ENCODE measurements at regions not wholly inside any gene's neighbourhood (a gene's known extent, or its start where the extent isn't known, plus 50 kb on each side); places are given as distances from the start of the nearest gene placed in this dataset.
A peak's percentile ranks its signal among the peaks of the same experiment; 100 is the strongest.

DNA sequence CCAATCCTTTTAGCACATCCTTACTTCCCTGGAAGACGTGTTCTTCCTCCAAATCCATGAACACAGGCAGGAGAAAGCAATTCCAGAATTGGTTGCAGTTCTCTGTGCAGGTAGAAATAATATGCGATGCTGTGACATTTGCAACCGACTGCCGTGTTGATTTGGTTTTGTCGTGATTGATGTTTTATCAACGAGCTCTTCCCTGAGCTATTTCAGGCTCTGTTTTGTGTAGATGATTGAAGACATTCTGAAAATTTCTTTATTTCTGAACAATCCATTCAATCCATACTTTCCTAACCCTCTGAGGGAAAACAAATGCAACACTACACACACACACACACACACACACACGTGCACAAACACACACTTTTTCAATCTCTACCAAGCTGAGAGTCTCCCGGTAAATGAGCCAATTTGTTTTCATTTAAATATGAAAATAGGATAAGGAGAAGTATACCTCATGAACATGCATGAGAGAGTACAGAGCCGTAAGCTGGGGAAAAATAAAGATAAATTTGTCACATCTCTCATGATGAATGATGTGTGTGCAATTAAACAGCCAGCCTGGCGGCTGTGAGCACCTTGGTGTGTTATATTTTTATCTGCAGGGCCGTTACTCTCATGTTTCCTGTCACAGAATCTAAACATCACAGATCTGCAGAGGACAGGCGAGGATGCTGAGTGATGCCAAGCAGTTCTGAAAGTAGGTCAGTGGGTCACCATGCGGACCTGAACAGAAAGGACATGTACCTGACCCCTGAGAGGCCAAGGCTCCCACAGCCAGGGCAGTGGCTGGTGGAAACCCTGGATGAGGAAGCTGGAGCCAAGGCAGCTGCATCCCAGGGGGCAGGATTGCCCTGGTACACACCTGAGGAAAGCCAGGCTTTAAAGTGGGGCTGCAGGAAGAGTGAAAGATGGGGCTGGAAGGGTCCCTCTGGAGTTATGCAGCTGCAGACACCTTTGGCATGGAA lies 64.8 kb downstream of the PDCL3 start:
- no peak for DNase-seq (ENCODE audit: low read depth)
- H3K4me3 ChIP-seq (ENCODE audit: low read depth, low read length), result no peak overlapping the region

DNA sequence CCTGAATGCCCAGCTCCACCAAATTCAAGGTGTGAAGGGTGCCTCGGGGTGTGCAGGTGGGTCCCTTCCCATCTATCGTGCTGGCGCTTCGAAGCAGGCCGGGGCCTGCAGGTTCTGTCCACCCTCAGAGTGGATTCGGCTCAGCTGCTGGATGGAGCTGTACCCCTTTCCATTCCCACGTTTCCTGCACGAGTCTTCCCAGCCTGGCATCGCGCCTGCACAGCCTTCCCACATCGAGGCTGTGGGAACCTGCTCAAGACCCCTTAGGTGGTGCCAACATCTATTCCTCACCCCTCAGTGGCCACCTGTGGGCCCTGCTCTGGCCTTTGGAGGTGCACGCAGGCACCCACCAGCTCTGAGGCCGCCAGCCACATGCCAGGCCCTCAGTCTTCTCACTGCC lies 65.7 kb downstream of the PDCL3 start:
- no peak overlapping the region for H3K4me3 ChIP-seq (ENCODE audit: low read depth, low read length)
- DNase-seq (ENCODE audit: low read depth), result no peak

DNA sequence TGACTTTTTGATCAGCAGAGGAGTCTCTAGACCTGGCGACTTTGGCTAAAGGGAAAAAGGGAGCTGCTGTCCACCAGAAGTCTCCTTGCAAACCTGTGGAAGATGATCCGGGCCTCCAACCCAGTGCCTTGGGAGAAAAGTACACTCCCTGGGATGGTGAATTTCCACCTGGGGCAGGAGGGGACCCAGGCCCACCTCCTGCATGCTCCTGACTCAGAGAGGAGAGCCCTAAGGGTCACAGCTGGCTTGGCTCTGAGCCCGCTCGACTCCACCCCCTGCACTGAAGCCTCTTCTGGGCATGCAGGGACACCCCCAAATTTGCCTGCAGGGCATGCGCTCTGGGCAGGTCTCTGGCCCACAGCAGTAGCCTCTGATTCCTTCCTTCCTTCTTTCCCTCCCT lies 66.5 kb downstream of the PDCL3 start:
- no peak for DNase-seq (ENCODE audit: low read depth)
- H3K4me3 ChIP-seq (ENCODE audit: low read depth, low read length), result no peak overlapping the region

DNA sequence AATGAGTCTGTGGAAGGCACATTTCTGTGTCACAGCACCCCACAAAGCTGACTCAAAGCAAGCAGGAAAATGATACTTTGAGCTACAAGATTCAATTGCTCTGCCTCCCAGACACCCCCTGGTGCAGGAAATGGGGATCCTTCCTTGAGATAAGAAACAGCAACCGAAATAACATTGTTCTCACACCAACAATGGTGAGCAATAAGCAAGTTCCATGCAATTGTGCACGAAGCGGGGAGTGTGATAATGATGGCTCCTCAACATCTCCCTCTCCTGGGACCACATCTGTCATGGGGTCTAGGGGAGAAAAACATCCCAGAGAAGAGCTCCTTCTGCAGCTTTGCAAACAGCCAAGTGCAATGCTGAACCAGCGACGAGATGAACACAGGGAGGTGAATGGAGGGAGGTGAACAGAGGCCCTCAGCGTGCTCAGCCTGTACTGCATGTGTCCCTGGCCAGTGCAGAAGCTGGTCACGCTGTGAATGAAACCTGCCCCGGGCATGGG lies 67.7 kb downstream of the PDCL3 start:
- no peak for DNase-seq (ENCODE audit: low read depth)
- no peak overlapping the region for H3K4me3 ChIP-seq (ENCODE audit: low read depth, low read length)

DNA sequence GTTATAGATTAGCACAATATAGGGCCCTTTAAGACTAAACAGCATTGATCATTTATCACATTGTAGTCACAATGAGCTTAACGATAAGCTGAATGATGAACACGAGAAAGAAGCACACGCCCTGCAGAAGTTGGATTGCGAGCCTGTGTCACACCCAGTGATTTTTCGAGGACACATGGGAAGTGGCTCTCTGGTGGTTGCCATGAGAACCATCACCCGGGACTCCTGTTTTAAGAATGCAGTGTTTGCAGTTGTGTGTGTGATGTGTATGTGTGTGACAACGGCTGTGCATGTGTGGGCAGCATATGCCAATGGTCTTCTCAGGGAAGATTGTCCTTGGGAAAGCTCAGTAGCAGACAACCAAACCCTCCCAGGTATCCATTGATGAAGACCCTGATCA lies 69.2 kb downstream of the PDCL3 start:
- H3K4me3 ChIP-seq (ENCODE audit: low read depth, low read length), result no peak overlapping the region
- DNase-seq (ENCODE audit: low read depth), result no peak

DNA sequence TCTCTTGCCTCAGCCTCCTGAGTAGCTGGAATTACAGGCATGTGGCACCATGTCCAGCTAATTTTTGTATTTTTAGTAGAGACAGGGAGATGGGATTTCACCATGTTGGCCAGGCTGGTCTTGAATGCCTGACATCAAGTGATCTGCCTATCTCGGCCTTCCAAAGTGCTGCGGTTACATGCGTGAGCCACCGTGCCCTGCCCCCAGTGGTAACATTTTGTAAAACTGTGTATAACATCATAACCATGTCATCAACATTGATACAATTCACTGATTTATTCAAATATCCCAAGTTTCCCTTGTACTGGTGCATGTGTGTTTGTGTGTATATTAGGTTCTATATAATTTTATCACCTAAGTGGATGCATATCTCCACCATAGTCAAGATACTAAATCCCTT lies 70.0 kb downstream of the PDCL3 start:
- H3K4me3 ChIP-seq (ENCODE audit: low read depth, low read length), result no peak overlapping the region

DNA sequence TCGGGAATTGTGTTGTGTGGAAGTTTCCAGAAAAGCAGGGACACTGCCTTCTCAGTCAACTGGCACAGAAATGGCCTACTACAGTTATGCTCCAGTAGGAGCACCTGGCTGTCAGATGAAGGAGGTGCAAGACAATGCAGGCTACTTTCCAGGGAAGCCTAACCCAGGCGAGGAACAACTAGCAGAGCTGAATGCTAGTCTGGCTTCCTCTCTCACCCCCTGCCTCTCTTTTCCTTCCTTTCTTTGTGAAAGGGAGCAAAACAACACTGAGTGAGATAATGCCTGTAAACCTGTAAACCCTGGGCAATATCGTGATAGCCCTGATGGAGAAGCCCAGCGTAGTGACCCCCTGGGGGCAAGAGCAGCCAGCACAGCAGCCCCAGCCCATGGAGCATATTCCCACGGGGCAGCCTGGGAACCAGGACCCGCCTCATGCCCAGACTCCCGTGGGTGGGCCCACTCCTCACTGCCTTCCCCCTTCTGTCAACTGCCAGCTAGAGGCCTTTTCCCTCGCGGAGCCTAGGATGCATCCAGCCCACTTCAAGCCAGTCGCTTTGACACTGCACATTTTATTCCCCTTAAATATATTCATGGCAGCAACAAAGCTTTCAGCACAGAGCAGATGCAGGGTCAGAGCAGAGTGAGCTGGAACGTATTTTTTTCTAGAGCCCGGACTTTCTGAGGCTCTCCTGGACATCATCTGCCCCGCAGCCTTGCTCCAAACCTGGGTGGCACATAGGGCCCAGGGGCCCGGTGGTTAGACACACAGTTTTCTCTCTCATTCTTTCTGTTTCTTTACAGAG lies 77.0 kb downstream of the PDCL3 start:
- H3K4me3 ChIP-seq (ENCODE audit: low read depth, low read length), result no peak overlapping the region
- no peak for DNase-seq (ENCODE audit: low read depth)

More for the DNA sequence above, 70.0 kb downstream of the PDCL3 start:
- no peak for DNase-seq (ENCODE audit: low read depth)

DNA sequence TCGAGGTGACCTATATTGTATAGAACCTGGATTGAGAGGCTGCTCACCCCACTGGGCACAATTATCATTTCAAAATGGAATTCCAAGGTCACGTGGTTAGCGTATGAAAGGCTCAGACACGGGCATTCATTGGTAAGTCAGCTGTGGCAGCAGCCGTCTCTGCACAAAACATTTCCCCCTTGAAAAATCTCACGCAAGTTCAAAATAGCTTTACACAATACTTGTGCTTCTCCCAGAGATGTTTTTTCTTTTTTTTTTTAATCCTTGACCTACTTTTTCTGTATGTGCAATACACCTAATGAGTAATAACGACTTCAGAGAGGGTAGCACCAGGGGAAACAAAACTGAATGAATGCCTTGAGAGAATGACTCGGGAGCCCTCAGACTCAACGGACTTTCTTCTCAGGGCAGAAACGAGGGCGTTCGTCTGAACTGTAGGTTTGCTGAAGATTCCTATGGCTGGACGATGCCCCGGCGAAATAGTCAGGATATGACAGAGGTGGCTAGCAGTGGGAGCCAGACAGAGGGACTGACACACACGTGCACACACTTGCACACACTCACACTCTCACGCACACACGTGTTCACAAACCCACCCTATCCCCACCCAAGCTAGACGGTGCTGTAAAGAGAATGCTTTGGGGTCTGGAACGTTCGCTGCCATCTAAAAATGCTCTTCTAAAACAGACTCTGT lies 77.8 kb downstream of the PDCL3 start:
- no peak overlapping the region for H3K4me3 ChIP-seq (ENCODE audit: low read depth, low read length)
- peak; percentile 18 for DNase-seq (ENCODE audit: low read depth)

DNA sequence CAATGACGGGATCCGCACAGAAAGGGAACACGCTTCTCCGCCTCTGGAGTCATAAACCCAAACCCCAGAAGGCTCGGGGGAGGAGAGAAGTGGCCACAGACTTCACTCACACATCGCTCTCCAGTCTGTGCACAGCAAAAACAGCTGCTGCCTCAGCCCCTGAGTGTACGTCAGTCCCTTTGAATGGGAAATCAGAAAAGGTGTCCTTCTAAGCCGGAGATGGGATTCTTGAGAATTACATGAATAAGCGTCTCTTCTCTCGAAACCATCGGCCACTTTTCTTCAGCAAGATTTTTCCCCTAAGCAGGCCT lies 78.3 kb downstream of the PDCL3 start:
- no peak for DNase-seq (ENCODE audit: low read depth)
- no peak overlapping the region for H3K4me3 ChIP-seq (ENCODE audit: low read depth, low read length)

DNA sequence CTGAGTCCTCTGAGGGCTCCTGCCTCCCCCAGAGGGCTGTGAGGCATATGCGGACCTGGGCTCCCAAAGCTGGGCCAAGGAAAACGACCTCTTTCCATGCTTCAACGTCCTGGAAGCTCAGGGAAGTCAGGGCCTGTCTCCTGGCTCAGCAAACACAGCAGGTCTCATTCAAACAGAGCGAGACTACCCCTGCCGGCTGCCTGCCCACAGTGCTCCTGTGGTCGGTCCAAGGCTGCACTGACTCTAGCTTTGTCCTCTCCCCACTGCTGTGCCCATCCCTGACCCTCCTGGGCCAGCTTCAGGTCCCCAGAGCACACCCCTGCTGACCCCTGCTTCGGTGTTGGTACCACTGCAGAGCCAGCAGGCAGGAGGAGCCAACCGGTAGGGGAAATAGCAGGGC lies 79.6 kb downstream of the PDCL3 start:
- no peak for DNase-seq (ENCODE audit: low read depth)
- no peak overlapping the region for H3K4me3 ChIP-seq (ENCODE audit: low read depth, low read length)

DNA sequence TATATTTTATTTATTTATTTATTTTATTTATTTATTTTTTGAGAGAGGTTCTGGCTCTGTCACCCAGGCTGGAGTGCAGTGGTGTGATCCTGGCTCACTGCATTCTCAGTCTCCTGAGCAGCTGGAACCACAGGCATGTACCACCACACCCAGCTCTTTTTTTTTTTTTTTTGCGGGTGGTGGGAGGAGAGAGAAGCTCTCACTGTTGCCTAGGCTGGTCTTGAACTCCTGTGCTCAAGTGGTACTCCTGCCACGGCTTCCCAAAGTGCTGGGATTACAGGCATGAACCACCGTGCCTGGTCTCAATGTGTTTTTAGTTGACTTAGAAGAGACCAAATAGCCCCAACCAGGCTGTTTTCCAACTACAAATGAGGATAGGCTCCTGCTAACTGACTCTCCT lies 80.7 kb downstream of the PDCL3 start:
- DNase-seq (ENCODE audit: low read depth), result no peak
- H3K4me3 ChIP-seq (ENCODE audit: low read depth, low read length), result no peak overlapping the region

DNA sequence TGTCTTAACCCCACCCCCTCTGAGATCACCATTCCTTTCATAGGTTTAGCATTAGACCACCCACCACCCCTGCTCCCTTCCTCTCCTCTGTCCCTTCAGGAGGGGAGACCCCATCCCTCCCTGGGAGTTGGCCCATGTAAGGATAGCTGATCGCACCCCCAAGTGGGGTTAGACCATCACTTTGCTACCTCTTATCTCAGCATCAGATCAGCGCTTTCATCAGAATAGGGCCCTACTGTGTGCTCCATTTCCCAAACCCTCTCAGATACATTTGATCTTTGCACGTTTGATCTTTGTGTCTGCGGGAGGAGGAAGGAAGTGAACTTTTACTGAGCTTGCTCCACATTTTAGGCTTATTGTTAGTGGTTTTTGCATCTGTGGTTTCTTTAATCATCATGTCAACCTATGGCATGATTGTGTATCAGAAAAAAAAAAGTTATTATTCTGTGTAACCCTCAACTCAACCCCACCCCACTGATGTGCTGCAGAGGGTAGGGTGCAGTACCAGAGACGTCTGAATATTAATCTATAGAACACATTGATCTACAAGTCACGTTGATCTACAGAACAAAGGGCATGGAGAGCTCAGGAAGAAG lies 81.2 kb downstream of the PDCL3 start:
- no peak overlapping the region for H3K4me3 ChIP-seq (ENCODE audit: low read depth, low read length)
- no peak for DNase-seq (ENCODE audit: low read depth)

DNA sequence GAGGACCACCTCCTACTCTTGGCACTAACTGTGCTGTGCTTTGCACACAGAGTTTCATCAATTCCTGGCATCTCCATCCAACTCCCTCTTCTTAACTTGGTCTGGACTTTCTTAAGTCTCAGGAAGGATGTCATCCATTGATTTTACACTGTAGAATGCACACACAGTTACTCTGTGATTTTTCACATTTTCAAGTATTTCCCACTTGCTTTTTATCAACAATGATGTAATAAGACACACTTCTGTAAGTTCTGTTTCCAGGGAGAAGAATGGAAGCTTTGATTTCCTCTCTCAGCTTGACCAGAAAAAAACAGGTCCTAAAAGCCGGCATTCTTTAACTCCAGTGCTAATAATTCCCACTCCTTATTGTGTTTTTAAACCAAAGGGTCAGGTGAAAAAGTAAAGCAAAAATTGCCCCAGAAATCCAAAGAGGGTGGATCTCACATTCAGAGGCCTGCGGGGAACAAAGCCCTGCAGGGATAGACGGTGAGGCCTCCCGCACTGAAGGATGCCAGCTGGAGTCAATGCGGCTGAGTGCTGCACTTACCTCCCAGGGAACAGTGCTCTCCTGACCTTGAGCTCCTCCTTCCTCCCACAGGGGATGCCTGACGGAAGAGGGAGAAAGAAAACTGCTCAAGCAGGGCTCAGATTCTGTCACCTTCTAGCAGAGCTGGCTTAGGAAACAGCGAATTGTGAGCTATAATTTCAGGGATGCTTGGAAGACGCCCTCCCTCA lies 83.1 kb downstream of the PDCL3 start:
- no peak overlapping the region for H3K4me3 ChIP-seq (ENCODE audit: low read depth, low read length)
- no peak for DNase-seq (ENCODE audit: low read depth)

DNA sequence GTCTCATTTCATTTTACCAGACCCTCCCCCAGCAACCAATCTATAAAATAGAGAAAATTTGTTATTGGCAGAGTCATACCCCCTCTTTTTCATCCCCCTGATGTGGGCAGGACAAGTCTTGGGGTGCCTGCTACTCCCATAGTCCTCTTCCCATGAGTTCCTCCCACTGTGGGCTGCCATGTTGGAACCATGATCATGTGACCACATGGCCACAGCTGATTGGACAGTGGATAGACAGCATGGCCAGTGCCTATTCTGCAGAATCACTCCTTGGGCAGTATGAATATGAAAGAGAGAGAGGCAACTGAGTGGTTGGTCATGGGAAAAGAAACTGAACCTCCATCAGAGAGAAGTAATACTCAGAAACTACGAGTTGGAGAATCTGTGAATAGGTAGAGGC lies 84.9 kb downstream of the PDCL3 start:
- no peak overlapping the region for H3K4me3 ChIP-seq (ENCODE audit: low read depth, low read length)
- no peak for DNase-seq (ENCODE audit: low read depth)

DNA sequence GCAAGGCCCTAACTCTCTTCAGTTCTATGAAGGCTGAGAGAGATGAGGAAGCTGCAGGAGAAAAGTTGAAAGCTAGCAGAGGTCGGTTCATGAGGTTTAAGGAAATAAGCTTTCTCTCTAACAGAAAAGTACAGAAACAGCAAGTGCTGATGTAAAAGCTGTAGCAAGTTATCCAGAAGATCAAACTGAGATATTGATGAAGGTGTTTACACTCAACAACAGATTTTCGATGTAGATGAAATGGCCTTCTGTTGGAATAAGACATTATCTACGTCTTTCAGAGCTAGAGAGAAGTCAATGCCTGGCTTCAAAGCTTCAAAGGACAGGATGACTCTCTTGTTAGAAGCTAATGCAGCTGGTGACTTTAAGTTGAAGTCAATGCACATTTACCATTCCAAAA lies 87.4 kb downstream of the PDCL3 start:
- DNase-seq (ENCODE audit: low read depth), result no peak
- no peak overlapping the region for H3K4me3 ChIP-seq (ENCODE audit: low read depth, low read length)

DNA sequence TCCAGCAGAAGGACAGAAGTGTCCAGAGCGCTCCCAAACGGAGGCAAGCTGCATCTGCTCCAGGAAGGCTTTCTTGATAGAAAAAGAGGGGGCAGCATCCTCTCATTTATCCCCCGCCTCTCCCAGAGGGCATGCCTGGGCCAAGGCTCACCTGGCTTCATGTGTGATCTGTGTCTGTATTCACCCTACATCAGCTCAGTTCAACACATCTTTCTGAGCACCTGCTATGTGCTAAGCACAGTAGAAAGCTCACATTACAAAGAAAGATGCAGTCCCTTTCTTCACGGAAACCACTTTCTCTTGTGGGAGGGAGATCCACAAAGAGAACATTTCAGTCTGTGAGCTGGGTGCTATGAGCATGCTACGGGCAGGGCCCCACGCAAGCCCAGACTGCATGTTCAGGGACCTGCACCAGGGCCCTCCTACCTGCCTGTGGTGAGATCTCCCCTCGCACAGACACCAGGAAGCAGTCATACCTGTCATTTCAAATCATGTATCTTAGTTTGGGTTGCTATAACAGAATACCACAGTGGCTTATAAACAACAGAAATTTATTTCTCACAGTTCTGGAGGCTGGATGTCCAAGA lies 90.7 kb downstream of the PDCL3 start:
- H3K4me3 ChIP-seq (ENCODE audit: low read depth, low read length), result no peak overlapping the region
- DNase-seq (ENCODE audit: low read depth), result no peak

DNA sequence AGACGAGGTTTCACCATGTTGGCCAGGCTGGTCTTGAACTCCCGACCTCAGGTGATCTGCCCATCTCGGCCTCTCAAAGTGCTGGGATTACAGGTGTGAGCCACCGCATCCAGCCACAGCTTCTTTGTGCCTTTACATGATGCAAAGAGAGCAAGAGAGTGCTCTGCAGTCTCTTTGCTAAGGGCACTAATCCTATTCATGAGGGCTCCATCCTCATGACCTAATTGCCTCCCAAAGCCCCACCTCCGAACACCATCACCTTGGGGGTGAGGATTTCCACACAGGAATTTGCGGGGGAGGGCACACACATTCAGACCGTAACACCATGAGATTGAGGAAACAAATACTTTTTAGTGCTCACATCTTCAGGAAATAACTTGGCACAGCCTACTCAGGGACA lies 91.8 kb downstream of the PDCL3 start:
- no peak for DNase-seq (ENCODE audit: low read depth)
- no peak overlapping the region for H3K4me3 ChIP-seq (ENCODE audit: low read depth, low read length)

DNA sequence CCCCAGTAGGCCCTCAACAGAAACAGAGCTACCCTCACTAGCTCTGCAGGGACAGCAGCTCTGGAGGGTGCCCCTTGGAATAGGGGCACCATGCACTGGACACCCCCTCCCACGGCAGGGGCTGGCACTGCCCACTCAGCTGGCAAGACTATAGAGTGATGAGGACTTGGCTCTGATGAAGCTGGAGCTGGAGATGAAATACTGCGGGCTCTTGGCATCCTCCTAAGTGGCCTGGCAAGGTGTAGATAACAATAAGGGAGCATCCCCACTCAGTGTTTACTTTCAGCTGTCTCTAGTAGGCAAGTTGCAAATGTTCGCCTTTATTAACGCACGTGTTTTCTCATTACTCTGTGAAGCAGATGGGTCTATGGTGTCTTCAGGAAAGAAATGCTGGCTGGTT lies 92.7 kb downstream of the PDCL3 start:
- DNase-seq (ENCODE audit: low read depth), result no peak
- H3K4me3 ChIP-seq (ENCODE audit: low read depth, low read length), result no peak overlapping the region
